ENCODE measurements at regions not wholly inside any gene's neighbourhood (a gene's known extent, or its start where the extent isn't known, plus 50 kb on each side); places are given as distances from the start of the nearest gene placed in this dataset.

DNA sequence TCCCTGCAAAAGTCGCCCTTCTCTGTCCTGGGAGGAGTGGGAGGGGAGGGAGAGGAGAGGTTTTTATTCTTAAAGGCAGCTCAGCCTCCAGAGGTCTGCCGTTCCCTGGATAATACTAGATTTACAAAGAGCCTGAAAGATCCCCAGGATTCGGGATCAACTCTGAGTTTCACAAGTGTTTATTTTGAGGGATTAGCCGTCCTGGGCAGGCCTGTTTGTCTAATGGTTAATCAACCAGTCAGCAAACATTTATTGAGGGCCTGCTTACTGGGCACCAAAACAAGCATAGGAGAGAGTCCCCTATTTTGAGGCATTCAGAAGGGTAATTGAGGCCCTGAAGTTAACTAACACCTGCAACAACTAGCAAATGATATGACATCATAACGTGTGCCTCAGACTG lies 152.6 kb upstream of the SLC1A4 start:
- no peak for DNase-seq

DNA sequence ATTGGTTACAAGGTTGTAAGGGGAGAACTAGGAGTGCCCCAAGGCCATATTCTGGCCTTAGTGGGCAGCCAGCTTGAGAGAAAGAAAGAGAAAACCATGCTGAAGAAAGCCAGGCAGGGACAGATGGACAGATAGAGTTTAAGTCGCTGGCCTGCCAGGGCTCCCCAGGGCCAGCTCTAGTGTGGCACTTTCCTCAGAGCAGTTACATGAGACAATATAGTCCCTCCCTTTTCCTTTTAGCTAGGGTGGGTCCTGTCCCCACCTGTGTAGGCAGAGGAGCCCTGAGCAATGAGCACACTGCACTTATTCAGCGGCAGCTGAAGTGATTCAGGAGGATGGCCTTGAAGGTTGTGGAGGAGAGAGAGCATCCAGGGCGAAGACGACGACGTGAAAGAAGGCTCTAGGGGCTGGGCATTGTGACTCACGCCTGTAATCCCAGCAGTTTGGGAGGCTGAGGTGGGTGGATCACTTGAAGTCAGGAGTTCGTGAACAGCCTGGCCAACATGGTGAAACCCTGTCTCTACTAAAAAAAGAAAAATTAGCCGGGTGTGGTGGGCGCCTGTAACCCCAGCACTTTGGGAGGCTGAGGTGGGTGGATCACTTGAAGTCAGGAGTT lies 152.0 kb upstream of the SLC1A4 start:
- no peak for DNase-seq

DNA sequence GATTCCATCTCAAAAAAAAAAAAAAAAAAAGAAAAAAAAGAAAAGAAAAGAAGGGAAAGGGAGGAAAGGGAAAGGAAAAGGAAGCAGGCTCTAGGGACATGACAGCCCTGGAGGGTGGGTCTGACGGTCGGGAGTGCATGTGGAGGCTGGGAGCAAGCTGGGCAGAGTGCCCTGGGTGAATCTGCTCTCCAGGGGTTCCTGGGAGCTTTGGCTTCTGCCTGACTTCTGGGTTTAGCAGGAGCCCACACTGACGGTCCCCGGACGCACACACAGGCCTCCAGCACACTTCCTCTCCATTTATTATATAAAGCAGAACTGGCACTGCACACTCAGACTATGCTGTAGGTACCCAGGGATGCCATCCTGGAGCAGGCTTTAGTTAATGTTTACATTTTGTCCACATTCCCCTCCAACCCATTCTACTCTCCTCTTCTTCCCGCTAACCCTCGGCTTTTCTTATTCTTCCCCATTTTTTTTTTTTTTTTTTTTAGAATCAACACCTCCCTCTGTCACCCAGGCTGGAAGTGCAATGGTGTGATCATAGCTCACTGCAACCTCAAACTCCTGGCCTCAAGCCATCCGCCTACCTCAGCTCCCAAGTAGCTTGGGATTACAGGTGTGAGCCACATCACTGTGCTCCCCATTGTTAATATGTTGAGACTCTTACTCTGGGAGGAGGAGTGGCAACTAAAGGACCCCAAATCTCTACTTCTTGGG lies 151.1 kb upstream of the SLC1A4 start:
- no peak for DNase-seq

DNA sequence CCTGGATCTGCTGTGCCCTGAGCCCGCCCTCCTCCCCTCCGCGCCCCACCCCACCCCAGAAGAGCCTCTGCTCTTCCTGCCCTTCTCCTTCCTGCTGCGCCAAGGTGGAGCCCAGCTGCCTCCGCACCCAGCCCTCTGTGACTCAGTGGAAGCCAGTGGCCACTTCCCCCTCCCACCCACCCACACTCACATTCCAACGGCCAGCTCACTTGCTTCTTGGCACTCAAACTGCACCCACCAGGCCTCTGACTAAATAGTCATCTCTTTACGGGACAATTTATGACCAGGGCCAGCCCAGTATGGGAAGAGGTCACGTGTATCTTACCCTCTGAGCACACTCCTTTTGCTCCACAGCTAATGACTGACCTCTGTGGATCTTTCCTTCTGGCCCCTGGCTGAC lies 150.4 kb upstream of the SLC1A4 start:
- no peak for DNase-seq

DNA sequence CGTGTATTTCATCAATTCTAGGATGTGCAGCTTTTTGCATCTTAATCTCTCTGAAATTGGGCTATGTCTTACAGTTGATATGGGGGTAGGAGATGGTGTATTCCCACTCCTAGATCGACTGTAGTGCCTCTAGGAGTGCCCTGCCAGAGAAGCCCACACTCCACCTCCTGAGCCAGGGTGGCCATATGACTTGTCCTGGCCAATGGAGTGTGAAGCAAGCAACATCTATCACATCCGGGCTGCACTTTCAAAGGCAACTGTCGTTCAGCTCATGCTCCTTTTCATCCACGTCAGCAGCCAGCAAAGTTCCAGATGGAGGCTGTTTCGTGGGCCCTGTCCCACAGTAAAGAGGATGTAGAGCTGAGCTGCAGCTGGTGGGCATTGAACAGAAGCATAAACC lies 149.4 kb upstream of the SLC1A4 start:
- no peak for DNase-seq

DNA sequence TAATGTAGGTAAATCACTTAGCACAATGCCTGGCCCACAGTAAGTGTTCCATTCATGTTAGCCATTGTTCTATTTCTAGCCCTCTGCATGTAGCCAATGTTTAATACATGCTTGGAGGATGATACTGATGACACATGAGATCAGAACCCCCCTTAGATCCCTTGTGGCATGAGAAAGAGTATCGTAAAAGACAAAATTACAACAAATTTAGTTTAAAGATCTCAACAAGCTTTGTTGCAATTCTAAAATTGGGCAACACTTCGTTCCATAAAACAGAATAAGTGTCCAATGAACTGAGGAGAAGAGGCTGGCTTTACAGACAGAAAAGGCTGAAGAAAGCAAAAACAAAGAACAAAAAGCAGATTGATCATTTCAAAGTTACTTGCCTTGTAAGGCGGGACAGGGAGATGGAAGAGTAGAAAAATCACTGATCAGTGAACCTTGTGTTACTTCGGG lies 148.7 kb upstream of the SLC1A4 start:
- DNase-seq = no peak

DNA sequence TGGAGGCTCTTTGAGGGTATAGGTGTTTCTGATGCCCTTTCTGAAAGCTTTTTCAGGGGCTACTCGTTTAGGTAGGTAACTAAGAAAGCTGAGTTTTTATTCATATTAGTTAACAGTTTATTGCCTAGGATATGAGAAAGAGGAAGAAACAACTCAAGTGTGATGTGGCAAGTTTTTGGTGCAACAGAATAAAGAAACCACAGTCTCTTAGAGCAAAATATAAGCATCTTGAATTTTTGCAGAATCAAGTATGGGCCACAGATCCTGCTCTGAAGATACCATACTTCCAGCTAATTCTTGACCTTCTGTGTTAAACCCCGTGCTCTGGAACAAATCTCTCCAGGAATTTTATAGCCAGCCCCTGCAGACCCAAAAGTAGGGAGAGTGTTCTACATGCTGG lies 147.7 kb upstream of the SLC1A4 start:
- no peak for DNase-seq

DNA sequence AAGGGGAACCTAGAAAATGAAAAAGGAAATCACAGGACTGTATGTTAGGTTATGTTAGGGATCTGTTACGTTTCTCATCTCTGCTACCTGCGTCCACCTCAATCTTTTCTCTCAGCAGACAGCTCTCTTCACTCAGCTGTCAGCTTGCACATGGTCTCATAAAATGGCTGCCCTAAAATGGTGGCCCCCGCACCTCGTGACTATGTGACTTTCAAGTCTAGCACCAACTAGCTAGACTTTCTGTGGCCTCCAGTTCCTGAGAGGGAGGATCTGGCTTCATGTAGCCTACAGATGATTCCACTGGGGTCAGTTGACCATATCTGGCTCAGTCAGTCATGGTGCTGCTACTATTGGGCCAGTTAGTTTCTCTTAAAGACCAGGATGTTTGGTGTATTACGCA lies 147.2 kb upstream of the SLC1A4 start:
- no peak for DNase-seq

DNA sequence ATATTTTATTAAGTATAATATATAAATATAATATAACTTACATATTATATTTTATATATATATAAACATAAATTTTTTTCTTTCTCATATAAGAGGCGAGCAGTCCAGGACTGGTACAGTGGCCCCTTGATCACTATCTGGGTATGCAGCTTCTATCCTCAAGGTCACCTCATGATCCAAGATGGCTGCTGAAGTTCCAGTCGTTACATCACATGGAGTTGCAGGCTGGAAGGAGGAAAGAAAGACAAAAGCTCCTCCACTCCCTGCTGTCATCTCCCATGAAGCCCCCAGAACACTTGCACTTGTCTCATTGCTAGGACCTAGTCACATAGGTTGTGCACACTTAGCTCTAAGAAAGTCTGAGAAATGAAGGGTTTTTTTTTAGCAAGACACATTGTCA lies 145.1 kb upstream of the SLC1A4 start:
- no peak for DNase-seq

DNA sequence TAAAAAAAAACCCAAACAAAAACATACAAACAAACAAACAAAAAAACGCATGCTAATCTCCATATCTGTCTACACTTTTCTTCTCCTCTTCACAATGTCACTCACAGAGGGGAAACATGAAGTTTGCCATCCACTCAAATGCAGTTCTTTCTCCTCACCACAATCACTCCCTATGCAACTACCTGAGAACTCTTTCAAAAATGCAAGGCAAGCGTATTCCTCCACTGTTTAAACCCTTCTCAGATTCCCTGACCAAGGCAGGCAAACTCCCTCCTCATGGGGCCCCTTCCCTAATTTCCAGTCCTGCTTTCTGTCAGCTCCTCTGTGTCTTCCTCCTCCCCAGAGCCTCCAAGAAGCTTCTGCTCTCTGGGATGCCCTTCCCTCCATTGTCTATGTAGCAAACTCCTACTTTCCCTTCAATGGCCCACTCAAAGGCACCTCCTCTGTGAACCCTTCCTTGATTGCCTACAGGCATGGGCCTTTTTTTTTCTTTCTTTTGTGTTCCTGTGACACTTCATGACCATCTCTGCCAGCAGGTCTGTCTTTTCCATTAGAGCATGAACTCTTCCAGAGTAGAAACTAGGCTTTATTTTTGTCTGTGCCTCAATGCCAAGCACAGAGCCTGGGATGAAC lies 143.8 kb upstream of the SLC1A4 start:
- DNase-seq = no peak

DNA sequence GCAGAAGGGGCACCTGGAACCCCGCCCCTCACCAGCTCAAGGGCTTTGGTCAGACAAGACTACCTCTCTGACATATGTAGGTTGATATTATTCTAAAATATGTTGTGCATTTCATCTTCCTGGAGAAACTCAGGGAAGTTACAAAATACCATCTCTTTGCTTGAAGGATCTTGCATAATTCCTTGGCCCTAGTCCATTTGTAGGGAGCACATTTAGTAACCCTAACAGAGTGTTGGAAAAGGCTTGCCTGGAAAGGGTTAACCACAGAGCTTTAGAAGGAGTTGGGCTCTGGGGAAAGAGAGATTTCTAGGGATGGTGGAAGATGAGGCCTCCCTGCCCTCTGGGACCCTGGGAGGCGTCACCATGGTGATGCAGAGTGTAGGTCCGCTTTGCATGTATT lies 143.0 kb upstream of the SLC1A4 start:
- DNase-seq = no peak

DNA sequence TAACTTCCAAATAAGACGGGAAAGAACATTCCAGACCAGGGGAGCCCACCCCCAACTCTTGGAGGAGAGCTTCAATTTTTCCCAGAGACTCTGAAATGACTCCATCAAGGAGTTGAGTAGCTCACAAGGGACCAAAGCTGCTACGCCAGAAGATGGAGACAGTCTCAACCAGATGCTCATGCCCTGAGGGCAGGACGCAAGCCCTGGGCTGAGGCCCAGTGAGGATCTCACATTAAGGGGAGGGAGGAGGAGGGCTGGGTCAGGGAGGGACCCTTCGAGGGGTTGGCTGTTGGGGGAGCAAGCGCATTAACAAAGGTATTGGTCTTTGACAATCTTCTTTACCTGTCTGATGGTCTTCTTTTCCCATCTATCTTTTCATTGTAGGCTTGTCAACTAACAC lies 141.3 kb upstream of the SLC1A4 start:
- no peak for DNase-seq

DNA sequence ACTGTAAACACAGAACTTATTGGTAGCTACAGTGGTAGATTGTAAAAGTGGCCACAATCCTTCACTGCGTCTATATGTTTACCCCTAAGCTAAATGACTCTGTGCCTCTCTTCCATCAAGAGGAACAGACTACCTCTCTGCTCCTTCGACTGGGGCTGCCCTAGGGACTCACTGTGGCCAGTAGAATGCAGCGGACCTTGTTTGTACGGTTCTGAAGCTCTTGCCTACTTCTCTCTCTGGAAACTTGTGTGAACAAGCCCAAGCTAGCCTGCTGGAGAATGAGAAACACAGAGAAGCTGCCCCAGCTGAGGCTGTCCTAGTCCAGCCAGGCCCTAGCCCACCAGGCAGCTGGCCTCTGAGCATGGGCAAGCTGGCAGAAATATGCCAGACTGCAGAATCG lies 140.8 kb upstream of the SLC1A4 start:
- DNase-seq = no peak

DNA sequence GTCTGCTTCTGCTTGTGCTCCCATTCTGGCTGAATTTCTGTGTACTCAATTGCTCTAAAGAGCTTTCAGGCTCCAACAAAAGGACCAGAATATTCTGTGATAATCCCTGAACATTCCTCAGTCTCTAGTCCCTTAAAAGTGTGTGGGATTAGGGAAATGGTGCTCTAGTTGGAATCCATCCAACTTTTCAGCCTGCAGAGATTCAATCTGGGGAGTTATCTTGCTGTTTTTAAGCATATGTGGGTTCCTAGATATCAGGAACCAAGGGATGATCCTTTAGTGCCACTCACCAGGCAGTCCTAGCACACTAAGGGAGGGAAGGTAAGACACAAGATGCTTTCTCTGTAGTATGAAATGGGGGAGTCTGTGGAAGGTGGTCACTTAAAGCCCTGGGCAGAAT lies 140.3 kb upstream of the SLC1A4 start:
- DNase-seq = no peak

DNA sequence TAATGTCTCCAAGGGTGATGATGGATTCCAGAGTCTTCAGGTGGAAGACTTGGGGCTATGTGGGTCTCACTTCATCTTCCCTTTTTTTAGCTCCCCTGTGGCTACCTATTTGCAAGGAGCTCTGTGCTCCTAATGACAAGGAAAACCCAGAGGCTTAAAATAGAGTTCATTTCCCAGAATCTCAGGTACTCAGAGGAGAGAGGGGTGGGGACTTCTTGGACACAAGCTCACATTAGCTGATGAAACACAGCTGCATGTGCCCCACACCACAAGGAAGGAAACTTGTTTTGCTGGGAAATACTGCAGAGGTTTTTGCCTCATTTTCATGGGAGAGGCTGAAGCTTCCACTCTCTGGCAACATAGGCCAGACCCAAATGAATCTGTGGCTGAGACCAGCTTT lies 138.6 kb upstream of the SLC1A4 start:
- DNase-seq = no peak

DNA sequence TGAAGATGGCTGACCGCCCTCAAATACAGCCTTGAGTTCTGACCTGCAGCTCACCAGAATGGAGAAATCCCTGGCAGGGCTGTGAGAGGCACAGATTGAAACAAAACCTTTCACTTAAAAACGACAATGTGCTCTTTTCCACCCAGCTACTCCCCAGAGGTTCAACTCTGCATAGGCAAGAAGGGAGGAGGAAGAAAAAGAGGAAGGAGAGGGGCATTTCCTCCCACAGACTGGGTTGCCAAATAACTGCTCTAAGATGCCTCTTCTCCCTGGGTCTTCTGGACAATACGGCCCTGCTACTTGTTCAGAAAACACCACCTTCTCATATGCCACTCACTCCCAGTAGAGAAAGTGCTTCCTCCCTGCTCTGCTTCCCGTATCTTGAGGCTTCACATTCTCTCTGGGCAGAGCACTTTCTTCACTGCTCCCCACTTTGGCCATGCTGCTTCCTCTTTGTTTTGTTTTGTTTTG lies 136.4 kb upstream of the SLC1A4 start:
- no peak for DNase-seq

DNA sequence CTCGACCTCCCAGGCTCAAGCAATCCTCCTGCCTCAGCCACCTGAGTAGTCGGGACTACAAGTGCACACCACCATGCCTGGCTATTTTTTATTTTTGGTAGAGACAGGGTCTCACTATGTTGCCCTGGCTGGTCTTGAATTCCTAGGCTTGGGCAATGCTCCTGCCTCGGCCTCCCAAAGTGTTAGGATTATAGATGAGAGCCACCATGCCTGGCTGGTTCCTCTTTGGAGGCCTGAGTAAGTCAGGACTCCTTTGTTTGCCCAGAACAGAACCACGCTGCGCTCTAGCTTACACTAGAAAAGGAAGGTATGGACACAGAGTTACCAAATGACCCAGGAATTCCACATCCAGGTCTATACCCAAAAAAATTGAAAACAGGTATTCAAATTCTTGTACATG lies 135.9 kb upstream of the SLC1A4 start:
- DNase-seq = no peak

DNA sequence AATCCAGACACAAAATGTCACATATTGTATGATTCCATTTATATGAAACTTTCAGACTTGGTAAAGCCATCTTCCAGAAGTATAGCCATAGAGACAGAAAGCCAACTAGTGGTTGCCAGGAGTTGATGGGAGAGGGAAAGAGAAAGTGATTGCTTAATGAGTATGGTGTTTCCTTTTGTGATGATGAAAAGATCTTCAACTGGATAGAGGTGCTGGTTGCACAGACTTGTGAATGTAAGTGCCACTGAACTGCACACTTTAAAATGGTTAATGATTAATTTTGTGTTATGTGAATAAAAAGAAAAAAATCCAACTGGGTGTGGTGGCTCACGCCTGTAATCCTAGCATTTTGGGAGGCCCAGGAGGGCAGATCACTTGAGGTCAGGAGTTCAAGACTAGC lies 135.3 kb upstream of the SLC1A4 start:
- DNase-seq = no peak

DNA sequence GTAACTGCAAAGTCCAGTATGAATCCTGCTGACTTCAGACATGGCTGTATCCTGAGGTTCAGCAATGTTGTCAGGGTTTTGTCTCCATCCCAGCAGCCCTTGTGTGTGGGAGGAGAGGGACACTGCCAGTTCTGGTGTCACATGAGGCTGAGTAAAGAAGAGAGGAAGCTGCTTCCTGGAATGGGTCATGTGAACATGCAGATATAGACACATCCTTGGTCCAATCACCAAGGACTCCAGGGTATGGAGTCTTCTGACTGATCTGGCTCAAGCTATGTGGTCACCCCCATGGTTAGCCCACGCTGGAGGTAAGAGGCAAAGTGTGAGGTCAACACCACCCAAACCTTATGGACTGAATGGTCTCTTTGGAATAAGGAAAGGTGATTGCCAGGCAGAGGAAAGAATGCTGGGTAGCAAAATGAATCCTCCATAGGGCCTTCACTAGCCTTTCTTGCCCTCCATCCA lies 134.4 kb upstream of the SLC1A4 start:
- no peak for DNase-seq

DNA sequence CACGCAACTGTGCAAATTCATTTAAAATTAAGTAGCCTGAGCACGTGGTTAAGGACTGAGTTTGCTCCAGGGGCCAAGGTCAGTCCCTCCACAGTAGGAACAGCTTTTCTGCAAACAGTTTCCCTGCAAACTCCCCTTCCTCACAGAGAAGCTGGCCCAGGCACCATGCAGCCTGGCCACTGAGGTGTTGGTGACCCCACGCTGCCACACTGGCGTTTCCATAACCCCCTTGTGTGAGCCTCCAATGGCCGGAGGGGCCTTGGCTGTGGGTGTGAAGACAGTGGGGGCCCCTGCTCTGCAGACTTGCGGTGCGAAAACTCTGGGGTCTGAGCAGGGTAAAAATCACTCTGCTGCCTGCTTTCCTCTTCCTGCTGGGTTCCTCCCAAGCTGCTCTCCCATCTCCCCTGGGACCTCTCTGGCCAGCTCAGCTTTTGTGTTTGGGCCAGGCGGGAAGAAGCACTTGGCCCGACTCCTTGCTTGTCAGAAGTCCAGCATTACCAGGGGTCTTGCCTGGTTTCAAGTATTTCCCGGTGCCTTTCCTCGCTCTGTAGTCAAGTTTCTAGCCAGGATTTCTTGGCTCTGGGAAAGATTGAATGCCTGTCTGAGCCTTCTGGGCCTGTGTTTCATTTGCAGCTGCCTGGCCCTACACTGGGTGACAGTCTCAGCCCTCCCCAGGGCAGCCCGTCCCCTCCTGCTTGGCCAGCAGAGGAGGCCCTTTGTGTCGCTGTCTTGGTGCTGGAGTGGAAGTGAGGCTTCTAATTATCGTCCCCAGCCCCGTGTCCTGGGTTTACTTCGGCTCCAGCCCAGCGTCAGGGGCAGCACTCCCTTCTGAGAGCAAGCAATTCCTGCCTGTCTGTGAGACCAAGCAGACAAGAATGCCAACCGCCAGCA lies 131.4 kb upstream of the SLC1A4 start:
- DNase-seq = peak in 1 of 2 experiments; percentile 44

DNA sequence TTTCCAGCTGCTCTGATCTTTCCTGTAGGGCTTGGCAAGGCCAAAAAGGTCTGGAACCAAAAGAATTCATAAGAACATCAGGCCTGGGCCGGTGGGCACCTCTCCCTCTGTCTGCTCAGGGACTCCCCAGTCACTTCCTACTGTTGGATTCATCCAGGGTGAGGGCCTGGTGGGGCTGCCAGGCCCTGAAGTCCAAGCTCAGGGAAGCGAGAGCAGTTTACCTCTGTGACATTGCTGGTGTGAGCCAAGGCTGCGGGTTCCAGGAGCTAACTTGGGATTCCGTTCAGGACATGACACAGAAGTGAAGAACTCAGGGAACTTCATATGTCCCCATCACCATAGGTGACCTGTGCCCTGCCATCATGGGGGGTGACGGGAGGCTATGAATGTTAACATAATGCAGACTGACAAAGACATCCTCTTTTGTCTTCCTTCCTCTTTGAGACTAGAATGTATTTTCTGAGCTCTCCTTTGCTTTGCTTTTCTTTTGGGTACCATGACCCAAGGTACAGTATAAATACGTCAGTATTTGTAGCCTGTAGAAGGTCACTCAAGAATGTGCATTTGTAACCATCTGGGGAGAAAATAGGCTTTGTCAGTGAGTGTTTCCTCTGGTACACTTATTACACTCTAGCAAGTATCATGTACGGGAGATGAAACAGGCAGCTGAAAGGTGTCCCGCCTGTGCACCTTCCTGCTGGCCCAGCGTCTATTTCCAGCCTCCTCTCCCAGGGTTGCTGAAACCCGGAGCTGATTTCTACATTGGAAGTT lies 130.5 kb upstream of the SLC1A4 start:
- DNase-seq = no peak
